ENCODE measurements at regions not wholly inside any gene's neighbourhood (a gene's known extent, or its start where the extent isn't known, plus 50 kb on each side); places are given as distances from the start of the nearest gene placed in this dataset.
A peak's percentile ranks its signal among the peaks of the same experiment; 100 is the strongest.

DNA sequence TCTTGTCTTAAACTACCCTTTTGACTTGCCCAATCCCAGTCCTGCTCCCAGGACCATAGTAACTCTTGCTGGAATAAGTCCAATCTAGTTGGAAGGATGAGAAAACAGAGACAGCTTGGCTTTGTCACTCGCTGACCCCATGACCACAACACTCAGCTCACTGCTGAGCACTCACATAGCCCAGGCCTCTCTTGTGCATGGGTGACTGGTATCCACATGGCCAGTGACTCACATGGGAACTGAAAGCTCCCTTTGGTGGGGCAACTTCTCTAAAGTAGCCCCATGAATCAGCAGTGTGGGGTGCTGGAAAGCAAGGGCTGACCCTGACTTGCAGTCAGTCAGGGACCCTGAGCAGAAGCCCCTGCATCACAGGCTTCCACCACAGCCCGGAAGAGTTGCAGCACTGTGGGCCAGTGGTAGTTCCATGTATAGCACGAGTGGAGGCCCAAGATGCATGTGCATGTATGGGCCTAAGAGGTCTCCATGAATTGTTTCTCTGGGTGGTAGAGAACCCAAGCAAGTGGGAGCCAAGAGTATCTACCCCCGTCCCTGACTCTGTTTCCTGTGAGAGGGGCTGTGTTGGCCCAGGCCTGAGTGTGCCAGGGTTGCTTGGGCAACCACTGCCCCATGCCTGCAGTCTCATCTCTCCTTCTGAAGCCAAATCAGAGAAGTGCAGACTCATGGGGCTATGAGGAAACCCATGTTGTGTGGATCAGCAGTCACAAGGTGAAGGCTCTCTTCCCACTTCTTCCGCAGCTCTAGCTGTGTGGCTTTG lies 62.1 kb upstream of the XCR1 start:
- DNase-seq, result peak; percentile 88

DNA sequence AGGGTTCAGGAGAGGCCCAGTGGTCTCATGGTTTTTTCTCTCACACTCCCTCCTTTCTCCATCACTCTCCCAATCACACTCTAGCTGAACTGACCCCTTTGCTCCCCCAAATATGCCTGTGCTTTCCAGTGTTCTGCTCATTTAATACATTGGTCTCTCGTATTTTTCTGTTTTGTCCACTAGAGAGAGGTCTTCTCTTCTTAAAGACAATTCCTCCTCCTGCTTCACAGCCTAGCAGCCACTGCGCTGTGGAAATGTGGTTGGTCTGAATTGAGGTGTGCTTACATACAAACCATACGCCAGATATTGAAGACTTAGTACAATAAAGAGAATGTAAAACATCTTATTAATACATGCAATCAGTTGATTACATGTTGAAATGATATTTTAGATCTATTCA lies 60.6 kb upstream of the XCR1 start:
- DNase-seq, result peak; percentile 52

DNA sequence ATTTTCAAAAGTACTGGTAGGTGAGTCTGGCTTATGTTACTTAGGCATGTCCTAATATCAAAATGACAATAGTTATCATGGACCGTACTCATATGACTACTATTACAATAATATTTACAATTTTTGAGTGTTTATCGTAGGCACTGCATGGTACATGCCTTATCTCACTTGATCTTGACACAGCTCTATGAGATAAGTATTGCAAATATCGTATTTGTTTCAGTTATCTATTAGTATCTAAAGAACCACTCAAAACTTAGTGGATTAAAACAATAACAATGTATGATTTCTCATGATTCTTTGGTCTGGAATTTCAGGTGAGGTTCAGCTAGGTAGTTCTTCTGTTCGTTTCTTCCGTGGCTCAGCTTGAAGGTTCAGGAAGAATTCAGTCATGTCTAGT lies 59.7 kb upstream of the XCR1 start:
- DNase-seq, result no peak

DNA sequence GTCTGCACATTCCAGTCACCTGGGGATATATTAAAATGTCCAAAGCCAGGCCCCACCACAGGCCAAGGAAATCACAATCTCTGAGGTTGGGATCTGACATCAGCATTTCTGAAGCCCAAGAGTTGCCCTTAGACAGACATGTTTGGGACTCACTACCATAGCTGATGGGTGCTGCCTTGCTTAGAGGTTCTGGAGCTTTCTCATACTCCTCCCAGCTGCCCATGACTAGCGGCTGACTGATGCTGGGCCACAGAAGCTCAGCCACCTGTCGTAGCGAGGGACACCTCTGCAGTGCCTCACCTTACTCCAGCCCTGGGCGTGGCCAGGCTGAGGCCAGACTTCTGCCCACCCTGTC lies 58.8 kb upstream of the XCR1 start:
- DNase-seq, result no peak

DNA sequence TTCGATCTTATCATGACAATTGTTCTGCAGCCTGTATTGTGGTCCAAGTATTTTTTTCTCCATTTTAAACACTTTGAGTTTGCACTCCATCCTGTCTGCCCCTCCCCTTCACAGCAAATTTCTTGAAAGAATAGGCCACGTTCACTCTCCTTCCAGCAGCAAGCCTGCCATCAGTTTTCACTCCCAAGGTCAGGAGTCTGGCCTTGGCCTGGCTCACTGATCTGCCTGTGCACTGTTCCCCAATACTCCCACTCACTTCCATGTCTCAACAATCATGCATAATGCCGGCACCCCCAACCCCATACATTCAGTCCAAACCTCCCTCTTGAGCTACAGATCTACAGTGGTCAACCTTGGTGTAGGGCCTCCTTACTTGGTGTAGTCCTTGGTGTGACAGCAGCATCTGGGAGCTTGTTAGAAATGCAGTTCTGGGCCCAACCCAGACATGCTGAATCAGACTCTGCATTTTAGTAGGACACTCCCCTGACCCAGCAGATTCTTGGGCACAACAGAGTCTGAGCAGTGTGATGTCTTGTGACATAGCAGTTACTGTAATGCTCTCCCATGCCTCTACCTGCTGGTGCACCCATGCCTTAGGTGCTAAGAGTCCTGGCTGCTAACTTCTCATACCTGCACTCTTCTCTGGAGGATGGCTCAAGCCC lies 58.3 kb upstream of the XCR1 start:
- DNase-seq, result no peak

DNA sequence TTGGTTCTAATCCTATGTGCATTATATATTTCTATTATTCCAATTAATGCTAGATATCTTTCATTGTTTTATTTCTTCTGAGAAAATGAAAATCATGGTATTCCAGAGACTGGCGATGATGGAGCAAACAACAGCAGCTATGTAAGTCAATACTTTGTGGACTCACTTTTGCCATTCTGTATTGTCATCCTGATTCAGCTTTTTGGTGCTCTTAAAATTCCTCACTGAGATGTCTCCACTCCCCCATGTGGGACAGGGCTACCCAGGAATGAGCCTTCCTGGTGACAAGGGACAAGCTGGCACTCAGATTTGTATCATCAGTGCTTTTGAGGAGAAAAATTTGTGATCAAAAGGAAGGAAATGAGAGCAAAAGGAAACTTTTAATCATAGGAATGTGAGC lies 56.7 kb upstream of the XCR1 start:
- no peak for DNase-seq

DNA sequence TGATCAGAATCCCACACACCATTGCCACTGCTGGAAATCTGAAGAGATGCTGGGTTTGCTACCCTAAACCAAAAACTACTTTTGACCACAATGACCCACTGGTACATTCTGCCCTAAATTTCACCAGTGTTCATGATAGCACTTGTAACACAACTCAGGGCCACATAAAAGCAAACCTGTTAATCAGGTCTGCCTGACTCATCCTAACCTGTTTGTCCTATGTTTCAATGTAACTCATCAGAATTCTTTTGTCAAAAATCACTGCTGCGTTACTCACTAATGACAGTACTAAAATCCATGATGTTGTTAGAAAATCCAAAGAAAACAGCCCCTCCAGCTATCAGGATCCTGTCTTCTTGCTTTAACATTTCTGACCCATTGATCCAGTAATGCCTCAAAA lies 55.6 kb upstream of the XCR1 start:
- no peak for DNase-seq

DNA sequence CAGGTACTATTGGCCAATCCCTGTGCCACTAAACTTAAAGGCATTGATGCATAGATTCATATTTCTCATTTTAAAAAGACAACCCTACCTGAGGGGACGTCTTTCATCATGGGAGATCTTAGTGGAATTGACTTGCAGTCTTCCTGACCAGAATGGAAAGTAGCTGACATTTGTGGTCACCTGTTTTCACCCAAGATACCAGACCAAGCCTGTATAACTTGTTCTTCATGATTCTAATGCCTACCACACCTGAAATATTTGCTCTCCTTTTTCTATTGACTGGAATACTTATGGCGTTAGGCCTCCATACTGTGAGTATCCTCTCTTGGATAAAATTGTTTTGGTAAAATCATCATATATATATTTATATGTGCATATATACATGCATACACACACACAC lies 54.7 kb upstream of the XCR1 start:
- no peak for DNase-seq

DNA sequence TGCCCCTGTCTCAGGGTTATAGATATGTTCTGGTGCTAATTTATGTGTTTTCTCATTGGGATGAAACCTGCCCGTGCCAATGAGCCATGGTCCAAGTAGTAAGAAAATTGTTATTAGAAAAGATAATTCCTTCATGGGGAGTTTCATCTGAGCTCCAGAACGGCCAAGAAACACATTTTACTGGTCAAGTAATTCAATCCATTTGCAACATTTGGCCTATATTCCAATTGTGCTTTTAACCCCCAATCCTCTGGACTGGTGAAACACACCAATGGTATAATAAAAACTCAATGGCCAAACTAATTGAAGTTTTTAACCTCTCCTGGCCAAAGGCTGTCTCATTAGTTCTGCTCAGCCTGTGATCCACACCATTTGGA lies 53.7 kb upstream of the XCR1 start:
- no peak for DNase-seq

DNA sequence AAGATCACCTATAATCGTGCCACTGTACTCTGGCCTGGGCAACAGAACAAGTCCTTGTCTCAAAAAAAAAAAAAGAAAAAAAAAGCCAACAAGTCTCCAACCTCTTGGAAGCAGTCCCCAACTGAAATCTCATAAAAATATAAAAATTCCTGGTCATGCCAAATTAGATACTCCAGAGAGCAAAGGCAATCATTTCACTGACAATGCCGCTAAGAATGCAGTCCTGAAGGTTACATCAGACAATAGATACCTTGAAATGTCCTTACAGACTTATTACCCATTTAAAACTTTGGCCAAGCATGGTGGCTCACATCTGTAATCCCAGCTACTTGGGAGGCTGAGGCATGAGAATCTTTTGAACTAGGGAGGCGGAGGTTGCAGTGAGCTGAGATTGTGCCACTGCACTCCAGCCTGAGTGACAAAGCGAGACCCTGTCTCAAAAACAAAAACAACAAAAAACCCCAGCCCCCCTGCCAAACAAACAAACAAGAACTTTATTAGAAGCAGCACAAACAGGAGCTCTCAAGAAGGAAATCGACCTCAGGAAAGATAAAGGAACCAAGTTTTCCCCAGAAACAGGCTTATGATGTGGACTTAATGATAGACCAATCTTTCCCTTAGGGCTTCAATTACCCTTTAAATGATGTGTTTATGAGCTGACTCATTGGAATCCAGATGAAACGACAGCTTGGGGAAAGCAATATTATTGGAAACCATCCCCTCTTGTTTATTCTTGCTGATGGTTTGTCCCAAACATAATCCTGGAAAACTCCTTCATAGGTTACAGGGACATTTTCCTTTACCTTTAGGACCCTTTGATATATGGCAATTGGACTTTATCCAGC lies 53.1 kb upstream of the XCR1 start:
- DNase-seq, result no peak

DNA sequence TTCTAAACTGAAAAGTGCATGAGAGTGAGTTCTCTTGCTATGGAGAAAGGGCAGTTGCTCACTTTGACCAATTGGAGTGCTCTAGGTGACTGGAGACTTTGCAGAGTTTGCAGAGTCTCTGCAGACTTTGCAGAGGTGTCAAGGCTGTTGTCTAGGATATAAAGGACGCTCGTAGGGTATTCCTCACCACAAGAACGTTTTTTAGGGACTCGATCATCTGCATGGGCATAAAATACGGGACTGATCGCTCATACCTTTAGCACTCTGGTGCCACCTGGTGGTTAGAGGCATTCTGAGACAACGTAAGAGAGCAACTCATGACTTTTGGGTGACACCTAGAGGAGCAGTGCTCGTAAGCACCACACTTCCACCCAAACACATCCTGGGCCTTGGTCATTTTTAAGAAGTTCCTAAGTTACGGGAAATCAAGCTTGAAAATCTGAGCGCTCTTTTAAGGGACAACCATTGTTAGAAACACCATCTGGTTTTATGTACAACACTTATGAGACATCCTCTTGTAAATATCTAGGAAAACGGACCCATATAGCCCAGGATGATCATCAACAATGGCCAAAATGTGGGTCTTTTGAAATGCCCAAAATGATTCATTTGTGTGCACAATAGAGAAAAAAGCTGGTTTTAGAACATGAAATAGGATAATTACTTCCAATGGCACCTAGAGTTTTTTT lies 51.6 kb upstream of the XCR1 start:
- peak; percentile 86 for DNase-seq

Data from CD4-positive, alpha-beta T cell treated with Interleukin-15 for 1 hour (primary cell).